A549 (cell line): ENCODE measurements at regions not wholly inside any gene's neighbourhood (a gene's known extent, or its start where the extent isn't known, plus 50 kb on each side); places are given as distances from the start of the nearest gene placed in this dataset.

Experiments
- ATAC-seq, 2 experiments: fragments of 200-7000 bp in 1 of 2; fragments of >200 bp in 1 of 2; cut with Nextera tagmentation in 1 of 2; cut with Tn5 transposase in 1 of 2; 3 replicates each; pipeline versions ENCODE4 v1.8.0 to v1.9.1; 2018 to 2020; ENCODE audit warnings: mild to moderate bottlenecking in 1 of 2, moderate library complexity in 1 of 2
- CTCF ChIA-PET: fragments of 300-600 bp; sonication (Branson Sonifier 250); formaldehyde crosslinking; extraction: SDS; loops from one replicate; lab custom pipeline; 2021; ENCODE audit warnings: antibody characterized with exemption, inconsistent platforms; lab: Yijun Ruan, JAX
- POLR2A ChIA-PET: fragments of 350-600 bp; formaldehyde crosslinking; extraction: SDS; loops from one replicate; lab custom pipeline; 2021; ENCODE audit warnings: antibody characterized with exemption, inconsistent platforms; lab: Yijun Ruan, JAX
- DNase-seq, 2 experiments: peaks; one replicate each; pipeline versions ENCODE4 v3.0.0 to v3.0.0-alpha.2; 2011 to 2016; ENCODE audit warnings: low read depth in 1 of 2, low spot score in 1 of 2
- FAIRE-seq: peaks from 2 replicates; lab custom pipeline; 2011; peaks lifted over from hg19 to GRCh38; lab: Jason Lieb, UNC
- H3K27ac ChIP-seq, 2 experiments: fragments of >200 bp; sonication (Bioruptor Twin); formaldehyde crosslinking; 3 replicates each; pipeline ENCODE4 v1.5.1; 2016 to 2017
- H3K4me1 ChIP-seq: fragments of >200 bp; sonication (Bioruptor Twin); formaldehyde crosslinking; 3 replicates; pipeline ENCODE4 v1.6.1; 2016
- H3K4me2 ChIP-seq: fragments of >200 bp; sonication (Bioruptor Twin); formaldehyde crosslinking; 3 replicates; pipeline ENCODE4 v1.6.1; 2016
- H3K4me3 ChIP-seq: fragments of >200 bp; sonication (Bioruptor Twin); formaldehyde crosslinking; 3 replicates; pipeline ENCODE4 v1.5.1; 2016
- H3K9me3 ChIP-seq: fragments of >200 bp; sonication (Bioruptor Twin); formaldehyde crosslinking; 3 replicates; pipeline ENCODE4 v1.6.1; 2016
- CBX2 ChIP-seq: fragments of 200-600 bp; sonication (generic); IDR thresholded peaks from 2 replicates; pipeline ENCODE4 v1.6.1; 2016; ENCODE audit warnings: low read depth, mild to moderate bottlenecking, borderline replicate concordance
- CBX8 ChIP-seq: fragments of 200-600 bp; sonication (generic); IDR thresholded peaks from 2 replicates; pipeline ENCODE4 v1.6.1; 2016
- CHD2 ChIP-seq: fragments of 150-350 bp; IDR thresholded peaks from 2 replicates; pipeline ENCODE4 v1.6.1; 2014; ENCODE audit warnings: low read length; ENCODE audit not compliant: partially characterized antibody
- EHF ChIP-seq: fragments of 250-450 bp; sonication (Bioruptor Pico); IDR thresholded peaks from 2 replicates; pipeline ENCODE4 v1.5.0; 2020; ENCODE audit warnings: mild to moderate bottlenecking
- EHMT2 ChIP-seq: fragments of 200-600 bp; sonication (generic); IDR thresholded peaks from 2 replicates; pipeline ENCODE4 v1.6.1; 2016; ENCODE audit warnings: antibody characterized with exemption, low read depth, mild to moderate bottlenecking, moderate library complexity
- ELK1 ChIP-seq: fragments of 150-350 bp; IDR thresholded peaks from 2 replicates; pipeline ENCODE4 v1.6.1; 2014; ENCODE audit warnings: low read depth, mild to moderate bottlenecking, low read length
- ESRRA ChIP-seq: fragments of 150-350 bp; IDR thresholded peaks from 2 replicates; pipeline ENCODE4 v1.6.1; 2014; ENCODE audit warnings: mild to moderate bottlenecking, low read length, borderline replicate concordance
- FOXS1 ChIP-seq: fragments of 250-450 bp; sonication (Bioruptor Pico); IDR thresholded peaks from 2 replicates; pipeline ENCODE4 v1.5.0; 2020; ENCODE audit warnings: mild to moderate bottlenecking, moderate library complexity
- HDAC2 ChIP-seq: fragments of 200-600 bp; sonication (generic); IDR thresholded peaks from 2 replicates; pipeline ENCODE4 v1.6.1; 2016
- HOXB5 ChIP-seq: fragments of 250-450 bp; sonication (Bioruptor Pico); IDR thresholded peaks from 2 replicates; pipeline ENCODE4 v1.5.0; 2020; ENCODE audit warnings: mild to moderate bottlenecking, moderate library complexity
- JUN ChIP-seq, 2 experiments: fragments of >200 bp; sonication (Bioruptor Twin); formaldehyde crosslinking; IDR thresholded peaks; 2 replicates in 1 of 2; 3 replicates in 1 of 2; pipeline ENCODE4 v1.6.1; 2016 to 2017
- JUNB ChIP-seq: fragments of >200 bp; sonication (Bioruptor Twin); formaldehyde crosslinking; IDR thresholded peaks from 2 replicates; pipeline ENCODE4 v1.6.1; 2016
- MAZ ChIP-seq: fragments of 150-350 bp; IDR thresholded peaks from 2 replicates; pipeline ENCODE4 v1.6.1; 2014; ENCODE audit warnings: antibody characterized with exemption, low read depth, low read length, borderline replicate concordance
- NPAS2 ChIP-seq: fragments of 250-450 bp; sonication (Bioruptor Pico); IDR thresholded peaks from 2 replicates; pipeline ENCODE4 v1.8.0; 2022; ENCODE audit warnings: mild to moderate bottlenecking, moderate library complexity, borderline replicate concordance
- PBX3 ChIP-seq: IDR thresholded peaks from 2 replicates; pipeline ENCODE4 v1.6.1; 2012
- PHF8 ChIP-seq: fragments of 200-600 bp; sonication (generic); IDR thresholded peaks from 2 replicates; pipeline ENCODE4 v1.6.1; 2016; ENCODE audit warnings: low read depth, mild to moderate bottlenecking, antibody characterized with exemption, moderate library complexity, borderline replicate concordance
- POLR2A ChIP-seq: IDR thresholded peaks from 2 replicates; pipeline ENCODE4 v1.6.1; 2012; ENCODE audit warnings: mild to moderate bottlenecking, low read length
- RARB ChIP-seq: fragments of 250-450 bp; sonication (Bioruptor Pico); IDR thresholded peaks from 2 replicates; pipeline ENCODE4 v1.8.0; 2021; ENCODE audit warnings: mild to moderate bottlenecking, moderate library complexity
- RCOR1 ChIP-seq: fragments of 150-350 bp; IDR thresholded peaks from 2 replicates; pipeline ENCODE4 v1.6.1; 2014; ENCODE audit warnings: antibody characterized with exemption, low read length, low read depth
- REST ChIP-seq: fragments of 200-600 bp; sonication (generic); IDR thresholded peaks from 2 replicates; pipeline ENCODE4 v1.6.1; 2016; ENCODE audit warnings: antibody characterized with exemption, mild to moderate bottlenecking, moderate library complexity
- SMC3 ChIP-seq: fragments of >200 bp; sonication (Bioruptor Twin); formaldehyde crosslinking; IDR thresholded peaks from 3 replicates; pipeline ENCODE4 v1.6.1; 2018; ENCODE audit warnings: inconsistent platforms
- SREBF2 ChIP-seq: fragments of 450-650 bp; IDR thresholded peaks from 2 replicates; pipeline ENCODE4 v1.6.1; 2014; ENCODE audit warnings: mild to moderate bottlenecking, moderate library complexity
- TFCP2L1 ChIP-seq: fragments of 250-450 bp; sonication (Bioruptor Pico); IDR thresholded peaks from 2 replicates; pipeline ENCODE4 v1.5.0; 2021; ENCODE audit warnings: mild to moderate bottlenecking
- ZC3H11A ChIP-seq: fragments of 450-650 bp; IDR thresholded peaks from 2 replicates; pipeline ENCODE4 v1.6.1; 2014; ENCODE audit warnings: antibody characterized with exemption, mild to moderate bottlenecking
- ZNF302 ChIP-seq: fragments of 250-450 bp; sonication (Bioruptor Pico); IDR thresholded peaks from 2 replicates; pipeline ENCODE4 v1.9.0; 2021; ENCODE audit warnings: inconsistent platforms, mild to moderate bottlenecking, moderate library complexity
- ZSCAN20 ChIP-seq: fragments of 250-450 bp; sonication (Bioruptor Pico); IDR thresholded peaks from 2 replicates; pipeline ENCODE4 v1.8.0; 2022; ENCODE audit warnings: mild to moderate bottlenecking, moderate library complexity
- WGBS: methylation state at CpG from one replicate; pipeline ENCODE4 v1.1.6; 2017; ENCODE audit errors: missing lambda C conversion rate; 5-methylcytosine and 5-hydroxymethylcytosine counted together
- TF ChIP-seq, protein P1 (sequence below): fragments of >200 bp; sonication (Bioruptor Twin); formaldehyde crosslinking; IDR thresholded peaks from 3 replicates; pipeline ENCODE4 v1.6.1; 2016

- POLR2A ChIA-PET: no interaction called here
- CTCF ChIA-PET: interaction anchor here (1.0 kb wide), 1 partner anchor 21 kb away, joined by 3 read pairs; no protein-coding TSS in a partner anchor
- no peak for FAIRE-seq
Observed at GRCh38 chr3:18625085-18625484, 199.9 kb upstream of the SATB1 start.

GRCh38 chr3:18623220-18623619 is 198.1 kb upstream of the SATB1 start:
- 44% methylated on average over 6 of the region's 6 CpGs for WGBS
- H3K9me3 ChIP-seq: no peaks in the 10 kb centered on the region
- ChIA-PET POLR2A (no interaction called here), CTCF (no interaction called here)
- ATAC-seq: no peak
- no peak for TF ChIP-seq MAZ
- TF ChIP-seq ZSCAN20 (CRISPR knock-in tag): no peak
- TF ChIP-seq PBX3: no peak
- no peak for TF ChIP-seq SMC3
- no peak for TF ChIP-seq RCOR1
- no peak for TF ChIP-seq ELK1
- TF ChIP-seq CHD2: no peak
- TF ChIP-seq HOXB5 (CRISPR knock-in tag): no peak
- TF ChIP-seq CBX2: no peak
- no peak for TF ChIP-seq TFCP2L1 (CRISPR knock-in tag)
- no peak overlapping the region for H3K4me3 ChIP-seq
- no peak overlapping the region for H3K27ac ChIP-seq
- FAIRE-seq: no peak
- H3K4me2 ChIP-seq: no peak overlapping the region
- no peak for DNase-seq
- no peaks in the 10 kb centered on the region for H3K4me1 ChIP-seq

More at GRCh38 chr3:18625085-18625484, 199.9 kb upstream of the SATB1 start:
- no peak overlapping the region for H3K27ac ChIP-seq
- no peak for DNase-seq
- no peak overlapping the region for H3K4me2 ChIP-seq
- ATAC-seq: no peak
- H3K9me3 ChIP-seq: no peaks in the 10 kb centered on the region
- H3K4me1 ChIP-seq: no peaks in the 10 kb centered on the region
- WGBS: 1% methylated on average over 2 of the region's 2 CpGs
- no peak overlapping the region for H3K4me3 ChIP-seq
- TF ChIP-seq EHF: no peak
- no peak for TF ChIP-seq ZC3H11A
- TF ChIP-seq RARB (CRISPR knock-in tag): no peak
- TF ChIP-seq PHF8: no peak
- no peak for TF ChIP-seq CBX2
- TF ChIP-seq ZNF302 (CRISPR knock-in tag): no peak
- no peak for TF ChIP-seq ESRRA
- TF ChIP-seq HDAC2: no peak
- TF ChIP-seq MAZ: no peak
- TF ChIP-seq CBX8: no peak
- TF ChIP-seq, protein P1, sequence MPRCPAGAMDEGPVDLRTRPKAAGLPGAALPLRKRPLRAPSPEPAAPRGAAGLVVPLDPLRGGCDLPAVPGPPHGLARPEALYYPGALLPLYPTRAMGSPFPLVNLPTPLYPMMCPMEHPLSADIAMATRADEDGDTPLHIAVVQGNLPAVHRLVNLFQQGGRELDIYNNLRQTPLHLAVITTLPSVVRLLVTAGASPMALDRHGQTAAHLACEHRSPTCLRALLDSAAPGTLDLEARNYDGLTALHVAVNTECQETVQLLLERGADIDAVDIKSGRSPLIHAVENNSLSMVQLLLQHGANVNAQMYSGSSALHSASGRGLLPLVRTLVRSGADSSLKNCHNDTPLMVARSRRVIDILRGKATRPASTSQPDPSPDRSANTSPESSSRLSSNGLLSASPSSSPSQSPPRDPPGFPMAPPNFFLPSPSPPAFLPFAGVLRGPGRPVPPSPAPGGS: no peak
- no peak for TF ChIP-seq SREBF2
- no peak for TF ChIP-seq REST
- no peak for TF ChIP-seq FOXS1 (CRISPR knock-in tag)
- no peak for TF ChIP-seq ZSCAN20 (CRISPR knock-in tag)
- TF ChIP-seq EHMT2: no peak
- TF ChIP-seq NPAS2: no peak
- TF ChIP-seq JUN (IDR thresholded peaks at IDR 0.05): no peak
- no peak for TF ChIP-seq POLR2A
- no peak for TF ChIP-seq JUNB
